Lower lobe of right lung (tissue), 2 donors: ENCODE measurements at regions not wholly inside any gene's neighbourhood (a gene's known extent, or its start where the extent isn't known, plus 50 kb on each side); places are given as distances from the start of the nearest gene placed in this dataset.

ENCODE experiments used
- ATAC-seq, 2 donors: fragments of 200-7000 bp; cut with Tn5 transposase; one replicate each; pipeline ENCODE4 v1.9.1; 2020 to 2022; ENCODE audit warnings: mild to moderate bottlenecking in 2 of 2, moderate library complexity in 2 of 2
- DNase-seq: peaks from one replicate; pipeline ENCODE4 v3.0.0-alpha.2; 2020
- H3K27ac ChIP-seq: fragments of 200-600 bp; one replicate; pipeline ENCODE4 v1.8.0; 2022
- H3K27me3 ChIP-seq: fragments of 200-600 bp; one replicate; pipeline ENCODE4 v1.8.0; 2022; ENCODE audit warnings: low read depth
- H3K36me3 ChIP-seq: fragments of 200-600 bp; one replicate; pipeline ENCODE4 v1.8.0; 2022; ENCODE audit warnings: mild to moderate bottlenecking
- H3K4me1 ChIP-seq: fragments of 200-600 bp; one replicate; pipeline ENCODE4 v1.8.0; 2022
- H3K4me3 ChIP-seq: fragments of 200-600 bp; one replicate; pipeline ENCODE4 v1.8.0; 2022; ENCODE audit warnings: mild to moderate bottlenecking
- H3K9me3 ChIP-seq: fragments of 200-600 bp; one replicate; pipeline ENCODE4 v1.8.0; 2022
- CTCF ChIP-seq: fragments of 200-600 bp; IDR thresholded peaks from one replicate; pipeline ENCODE4 v1.8.0; 2022; ENCODE audit warnings: antibody characterized with exemption, mild to moderate bottlenecking
- intact Hi-C: fragments of 100-400 bp; cut with DNase I; formaldehyde crosslinking; loops from one replicate; pipeline ENCODE4 v1.11.0; 2022
- donor health status: DM: no; HTN: yes; CAD: no; lungs with severe emphysema.

GRCh38 chr20:50301165-50301564 lies 110.5 kb downstream of the CEBPB start:
- no peaks in the 10 kb centered on the region for H3K36me3 ChIP-seq
- H3K4me1 ChIP-seq, result peaks cover 41% of the 10 kb centered on the region
- intact Hi-C loops, result no loop called here
- DNase-seq (no peak), ATAC-seq (no peak)
- no peak for TF ChIP-seq CTCF
- H3K4me3 ChIP-seq, result no peak overlapping the region
- no peaks in the 10 kb centered on the region for H3K27me3 ChIP-seq
- no peaks in the 10 kb centered on the region for H3K9me3 ChIP-seq
- no peak overlapping the region for H3K27ac ChIP-seq

GRCh38 chr20:50301712-50302111 lies 111.1 kb downstream of the CEBPB start:
- Histone ChIP-seq H3K4me1 (peaks cover 45% of the 10 kb centered on the region), H3K27me3 (no peaks in the 10 kb centered on the region), H3K36me3 (no peaks in the 10 kb centered on the region), H3K9me3 (no peaks in the 10 kb centered on the region), H3K27ac (no peak overlapping the region), H3K4me3 (no peak overlapping the region)
- TF ChIP-seq CTCF, result no peak
- no peak for ATAC-seq
- intact Hi-C loops, result no loop called here
- no peak for DNase-seq

GRCh38 chr20:50302341-50303057 lies 111.9 kb downstream of the CEBPB start:
- intact Hi-C loops, result no loop called here
- no peak overlapping the region for H3K27ac ChIP-seq
- no peak for ATAC-seq
- no peaks in the 10 kb centered on the region for H3K27me3 ChIP-seq
- peak; percentile 36 for DNase-seq
- H3K4me3 ChIP-seq, result no peak overlapping the region
- H3K9me3 ChIP-seq, result no peaks in the 10 kb centered on the region
- no peak for TF ChIP-seq CTCF
- no peaks in the 10 kb centered on the region for H3K36me3 ChIP-seq
- peaks cover 45% of the 10 kb centered on the region for H3K4me1 ChIP-seq

GRCh38 chr20:50303573-50304500 lies 113.2 kb downstream of the CEBPB start:
- H3K27me3 ChIP-seq, result no peaks in the 10 kb centered on the region
- peak overlapping the region; percentile 80 for H3K27ac ChIP-seq
- H3K4me1 ChIP-seq, result peaks cover 57% of the 10 kb centered on the region
- ATAC-seq (no peak), DNase-seq (peak; percentile 75)
- H3K9me3 ChIP-seq, result no peaks in the 10 kb centered on the region
- intact Hi-C loops, result no loop called here
- TF ChIP-seq CTCF, result no peak
- no peaks in the 10 kb centered on the region for H3K36me3 ChIP-seq
- H3K4me3 ChIP-seq, result no peak overlapping the region

GRCh38 chr20:50304501-50304856 lies 113.8 kb downstream of the CEBPB start:
- ATAC-seq (peak; percentile 4 to 21), DNase-seq (no peak)
- H3K4me1 ChIP-seq, result peaks cover 63% of the 10 kb centered on the region

More at GRCh38 chr20:50304501-50304856, 113.8 kb downstream of the CEBPB start:
- no peaks in the 10 kb centered on the region for H3K9me3 ChIP-seq
- no peak for TF ChIP-seq CTCF
- H3K4me3 ChIP-seq, result no peak overlapping the region
- H3K36me3 ChIP-seq, result no peaks in the 10 kb centered on the region
- intact Hi-C loops, result no loop called here
- peak overlapping the region; percentile 80 for H3K27ac ChIP-seq
- H3K27me3 ChIP-seq, result no peaks in the 10 kb centered on the region
